ENCODE measurements at regions not wholly inside any gene's neighbourhood (a gene's known extent, or its start where the extent isn't known, plus 50 kb on each side); places are given as distances from the start of the nearest gene placed in this dataset.

- Histone ChIP-seq H3K4me1 (no peaks in the 10 kb centered on the region), H3K27ac (no peak overlapping the region), H3K27me3 (no peaks in the 10 kb centered on the region), H3K4me3 (no peak overlapping the region), H3K36me3 (no peaks in the 10 kb centered on the region), H3K9me3 (no peaks in the 10 kb centered on the region)
- in situ Hi-C loops (cut with MboI; ENCODE audit: low sequenced_read_pairs in 4 of 4) (no loop called here), intact Hi-C loops (cut with DNase I; ENCODE audit: low total_unique reads) (no loop called here)
- DNase-seq (no peak), ATAC-seq (no peak)
- TF ChIP-seq POLR2A (IDR thresholded peaks at IDR 0.05): no peak
- TF ChIP-seq, protein P1, sequence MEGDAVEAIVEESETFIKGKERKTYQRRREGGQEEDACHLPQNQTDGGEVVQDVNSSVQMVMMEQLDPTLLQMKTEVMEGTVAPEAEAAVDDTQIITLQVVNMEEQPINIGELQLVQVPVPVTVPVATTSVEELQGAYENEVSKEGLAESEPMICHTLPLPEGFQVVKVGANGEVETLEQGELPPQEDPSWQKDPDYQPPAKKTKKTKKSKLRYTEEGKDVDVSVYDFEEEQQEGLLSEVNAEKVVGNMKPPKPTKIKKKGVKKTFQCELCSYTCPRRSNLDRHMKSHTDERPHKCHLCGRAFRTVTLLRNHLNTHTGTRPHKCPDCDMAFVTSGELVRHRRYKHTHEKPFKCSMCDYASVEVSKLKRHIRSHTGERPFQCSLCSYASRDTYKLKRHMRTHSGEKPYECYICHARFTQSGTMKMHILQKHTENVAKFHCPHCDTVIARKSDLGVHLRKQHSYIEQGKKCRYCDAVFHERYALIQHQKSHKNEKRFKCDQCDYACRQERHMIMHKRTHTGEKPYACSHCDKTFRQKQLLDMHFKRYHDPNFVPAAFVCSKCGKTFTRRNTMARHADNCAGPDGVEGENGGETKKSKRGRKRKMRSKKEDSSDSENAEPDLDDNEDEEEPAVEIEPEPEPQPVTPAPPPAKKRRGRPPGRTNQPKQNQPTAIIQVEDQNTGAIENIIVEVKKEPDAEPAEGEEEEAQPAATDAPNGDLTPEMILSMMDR (IDR thresholded peaks at IDR 0.05 in 4 of 5, conservative IDR thresholded peaks at IDR 0.05 in 1 of 5): no peak
Observed at GRCh38 chr1:69230208-69230607, 337.5 kb upstream of the LRRC7 start.

GRCh38 chr1:69233463-69233862 lies 334.3 kb upstream of the LRRC7 start:
- ATAC-seq (no peak), DNase-seq (no peak)
- Histone ChIP-seq H3K36me3 (no peaks in the 10 kb centered on the region), H3K27me3 (no peaks in the 10 kb centered on the region), H3K4me1 (no peaks in the 10 kb centered on the region), H3K4me3 (no peak overlapping the region), H3K27ac (no peak overlapping the region), H3K9me3 (no peaks in the 10 kb centered on the region)
- TF ChIP-seq, protein P1 (IDR thresholded peaks at IDR 0.05 in 4 of 5, conservative IDR thresholded peaks at IDR 0.05 in 1 of 5): no peak
- in situ Hi-C loops (cut with MboI; ENCODE audit: low sequenced_read_pairs in 4 of 4): no loop called here
- intact Hi-C loops (cut with DNase I; ENCODE audit: low total_unique reads): no loop called here

DNA sequence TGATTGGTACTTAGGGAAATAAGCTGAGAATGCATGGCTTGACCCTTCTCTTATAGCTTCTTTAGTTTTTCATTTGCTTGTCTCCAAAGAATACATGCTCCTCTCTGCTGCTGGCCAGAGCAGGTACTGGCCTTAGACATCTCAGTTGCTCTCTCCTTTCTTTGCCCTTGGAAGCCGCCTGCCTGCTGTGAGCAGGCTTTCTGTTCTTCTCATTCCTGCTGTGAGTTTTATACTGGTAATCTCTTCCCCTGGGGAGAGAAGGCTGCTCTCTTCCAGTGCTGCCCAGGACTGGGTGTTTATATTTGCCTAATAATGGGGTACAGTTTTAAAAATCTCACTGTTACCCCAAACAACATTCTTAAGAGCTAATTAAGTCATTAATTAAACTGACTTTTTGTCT lies 323.5 kb upstream of the LRRC7 start:
- H3K36me3 ChIP-seq: no peaks in the 10 kb centered on the region
- no peaks in the 10 kb centered on the region for H3K9me3 ChIP-seq
- no peaks in the 10 kb centered on the region for H3K27me3 ChIP-seq
- DNase-seq (no peak), ATAC-seq (no peak)
- H3K27ac ChIP-seq: no peak overlapping the region
- intact Hi-C loops (cut with DNase I; ENCODE audit: low total_unique reads): no loop called here
- no peak overlapping the region for H3K4me3 ChIP-seq
- no peaks in the 10 kb centered on the region for H3K4me1 ChIP-seq
- TF ChIP-seq, protein P1 (IDR thresholded peaks at IDR 0.05 in 4 of 5, conservative IDR thresholded peaks at IDR 0.05 in 1 of 5): no peak
- no peak for TF ChIP-seq POLR2A (IDR thresholded peaks at IDR 0.05)
- in situ Hi-C loops (cut with MboI; ENCODE audit: low sequenced_read_pairs in 4 of 4): no loop called here

DNA sequence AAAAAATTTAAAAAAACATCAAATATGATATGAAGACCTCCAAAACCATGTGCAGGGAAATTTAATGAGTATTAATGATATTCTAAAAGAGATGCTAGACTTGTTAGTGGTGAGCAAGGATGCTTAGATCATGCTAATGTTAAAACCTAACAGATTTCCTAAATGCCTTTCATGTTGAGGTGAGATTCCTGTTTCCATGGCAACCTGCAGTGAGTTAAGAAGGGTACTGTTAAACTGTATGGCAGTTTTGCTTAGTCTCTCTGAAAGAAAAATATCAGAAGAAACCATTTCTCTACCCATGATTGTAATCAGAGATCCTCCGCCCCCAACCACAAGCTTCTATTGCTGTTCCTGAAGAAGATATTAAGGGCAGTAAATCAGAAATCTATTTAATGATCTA lies 321.6 kb upstream of the LRRC7 start:
- H3K27me3 ChIP-seq: no peaks in the 10 kb centered on the region
- no peaks in the 10 kb centered on the region for H3K4me1 ChIP-seq
- intact Hi-C loops (cut with DNase I; ENCODE audit: low total_unique reads): no loop called here
- no peak for TF ChIP-seq POLR2A (IDR thresholded peaks at IDR 0.05)
- TF ChIP-seq, protein P1 (IDR thresholded peaks at IDR 0.05 in 4 of 5, conservative IDR thresholded peaks at IDR 0.05 in 1 of 5): no peak
- H3K36me3 ChIP-seq: no peaks in the 10 kb centered on the region
- in situ Hi-C loops (cut with MboI; ENCODE audit: low sequenced_read_pairs in 4 of 4): no loop called here
- H3K27ac ChIP-seq: no peak overlapping the region
- ATAC-seq (no peak), DNase-seq (no peak)
- no peaks in the 10 kb centered on the region for H3K9me3 ChIP-seq
- no peak overlapping the region for H3K4me3 ChIP-seq

GRCh38 chr1:69246710-69247109 lies 321.0 kb upstream of the LRRC7 start:
- in situ Hi-C loops (cut with MboI; ENCODE audit: low sequenced_read_pairs in 4 of 4): no loop called here
- H3K27ac ChIP-seq: no peak overlapping the region
- DNase-seq (no peak), ATAC-seq (no peak)
- intact Hi-C loops (cut with DNase I; ENCODE audit: low total_unique reads): no loop called here
- no peak overlapping the region for H3K4me3 ChIP-seq
- no peaks in the 10 kb centered on the region for H3K9me3 ChIP-seq
- TF ChIP-seq, protein P1 (IDR thresholded peaks at IDR 0.05 in 4 of 5, conservative IDR thresholded peaks at IDR 0.05 in 1 of 5): no peak
- no peak for TF ChIP-seq POLR2A (IDR thresholded peaks at IDR 0.05)
- H3K27me3 ChIP-seq: no peaks in the 10 kb centered on the region
- no peaks in the 10 kb centered on the region for H3K4me1 ChIP-seq
- no peaks in the 10 kb centered on the region for H3K36me3 ChIP-seq

All from gastrocnemius medialis (tissue), 4 donors.